Glutamatergic neuron (in vitro differentiated cells): ENCODE measurements at regions not wholly inside any gene's neighbourhood (a gene's known extent, or its start where the extent isn't known, plus 50 kb on each side); places are given as distances from the start of the nearest gene placed in this dataset.

Experiments
- DNase-seq: peaks from one replicate; pipeline ENCODE4 v3.0.0; 2022
- H3K27ac Mint-ChIP-seq: one replicate; pipeline ENCODE4 v1.8.0; 2020; ENCODE audit warnings: mild to moderate bottlenecking, mixed read lengths, inconsistent platforms; ENCODE audit not compliant: unreplicated experiment
- H3K27me3 Mint-ChIP-seq: one replicate; pipeline ENCODE4 v1.8.0; 2020; ENCODE audit warnings: mild to moderate bottlenecking, moderate library complexity, mixed read lengths, inconsistent platforms; ENCODE audit not compliant: unreplicated experiment
- H3K36me3 Mint-ChIP-seq: one replicate; pipeline ENCODE4 v1.8.0; 2020; ENCODE audit warnings: mild to moderate bottlenecking, mixed read lengths, inconsistent platforms; ENCODE audit not compliant: unreplicated experiment
- H3K4me1 Mint-ChIP-seq: one replicate; pipeline ENCODE4 v1.8.0; 2020; ENCODE audit warnings: mild to moderate bottlenecking, low read depth, mixed read lengths, inconsistent platforms; ENCODE audit not compliant: unreplicated experiment
- H3K4me3 Mint-ChIP-seq: one replicate; pipeline ENCODE4 v1.8.0; 2020; ENCODE audit warnings: mild to moderate bottlenecking, mixed read lengths, inconsistent platforms; ENCODE audit not compliant: unreplicated experiment
- H3K9me3 Mint-ChIP-seq: one replicate; pipeline ENCODE4 v1.8.0; 2020; ENCODE audit warnings: mild to moderate bottlenecking, moderate library complexity, mixed read lengths, inconsistent platforms; ENCODE audit not compliant: unreplicated experiment
- CTCF ChIP-seq: fragments of 200-600 bp; sonication (generic); IDR thresholded peaks from one replicate; pipeline ENCODE4 v1.5.0; 2021; ENCODE audit not compliant: partially characterized antibody, unreplicated experiment

- DNase-seq, result no peak
- Mint-ChIP-seq H3K9me3 (no peaks in the 10 kb centered on the region), H3K4me3 (no peak overlapping the region), H3K4me1 (no peaks in the 10 kb centered on the region), H3K27ac (no peak overlapping the region), H3K27me3 (no peaks in the 10 kb centered on the region), H3K36me3 (no peaks in the 10 kb centered on the region)
- TF ChIP-seq CTCF, result no peak
Observed at GRCh38 chr12:22759769-22760674, 135.1 kb downstream of the ETNK1 start.

- Mint-ChIP-seq H3K4me1 (no peaks in the 10 kb centered on the region), H3K27me3 (no peaks in the 10 kb centered on the region), H3K36me3 (no peaks in the 10 kb centered on the region), H3K4me3 (no peak overlapping the region), H3K27ac (no peak overlapping the region), H3K9me3 (no peaks in the 10 kb centered on the region)
- no peak for TF ChIP-seq CTCF
- DNase-seq, result no peak
Observed at GRCh38 chr12:22765421-22766130, 140.6 kb downstream of the ETNK1 start.

DNA sequence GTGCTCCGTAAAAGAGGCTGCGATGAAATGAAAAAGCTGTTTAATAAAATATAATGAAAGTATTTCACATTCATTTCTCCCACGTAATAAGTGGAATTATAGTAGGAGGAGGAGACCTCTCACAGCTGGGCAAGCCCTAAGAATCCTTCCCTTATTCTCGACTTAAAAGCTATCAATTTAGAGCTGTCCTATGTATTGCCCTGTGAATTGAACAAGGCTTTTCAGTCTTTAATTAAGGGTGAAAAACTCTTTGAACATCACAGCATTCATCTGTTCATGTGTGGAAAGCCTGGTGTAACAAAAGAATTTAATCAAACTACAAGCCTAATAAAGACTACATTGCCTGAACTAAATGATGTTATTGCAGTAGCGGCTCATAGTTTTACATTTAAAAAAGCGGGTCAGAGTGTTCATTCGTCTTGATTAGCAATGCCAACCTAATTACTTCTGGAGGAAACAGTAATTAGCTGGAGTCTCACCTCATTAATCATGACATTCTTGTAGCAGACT, 142.0 kb downstream of the ETNK1 start:
- Mint-ChIP-seq H3K27ac (no peak overlapping the region), H3K4me1 (no peaks in the 10 kb centered on the region), H3K4me3 (no peak overlapping the region), H3K36me3 (no peaks in the 10 kb centered on the region), H3K27me3 (no peaks in the 10 kb centered on the region), H3K9me3 (no peaks in the 10 kb centered on the region)
- DNase-seq, result no peak
- TF ChIP-seq CTCF, result no peak

- Mint-ChIP-seq H3K4me1 (no peaks in the 10 kb centered on the region), H3K27me3 (no peaks in the 10 kb centered on the region), H3K9me3 (no peaks in the 10 kb centered on the region), H3K27ac (no peak overlapping the region), H3K36me3 (no peaks in the 10 kb centered on the region), H3K4me3 (no peak overlapping the region)
- DNase-seq, result no peak
- no peak for TF ChIP-seq CTCF
Observed at GRCh38 chr12:22781339-22781738, 156.4 kb downstream of the ETNK1 start.

DNA sequence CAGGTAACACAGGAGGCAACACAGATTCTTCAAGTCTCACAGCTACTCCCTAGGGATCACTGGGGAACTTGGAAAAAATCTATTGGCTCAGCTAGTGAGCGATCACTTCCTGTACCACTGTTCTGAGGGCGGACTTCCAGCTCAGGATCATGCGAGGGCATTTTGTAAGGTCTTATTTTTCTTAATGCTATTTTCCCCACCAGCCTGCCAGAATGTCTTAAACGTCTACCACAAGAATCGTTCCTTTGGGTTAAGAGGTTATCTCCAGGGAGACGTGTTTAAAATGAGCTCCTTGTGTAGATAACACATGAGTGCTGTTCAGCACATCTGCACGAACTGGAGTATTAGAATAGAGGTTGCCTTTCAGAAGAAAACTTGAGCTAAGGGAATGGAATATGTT, 162.6 kb downstream of the ETNK1 start:
- TF ChIP-seq CTCF, result no peak
- no peaks in the 10 kb centered on the region for H3K4me1 Mint-ChIP-seq
- no peak overlapping the region for H3K27ac Mint-ChIP-seq
- H3K27me3 Mint-ChIP-seq, result no peaks in the 10 kb centered on the region
- DNase-seq, result no peak
- H3K9me3 Mint-ChIP-seq, result no peaks in the 10 kb centered on the region
- H3K4me3 Mint-ChIP-seq, result no peak overlapping the region
- H3K36me3 Mint-ChIP-seq, result no peaks in the 10 kb centered on the region
